NCI-H460 (cell line): ENCODE measurements at regions not wholly inside any gene's neighbourhood (a gene's known extent, or its start where the extent isn't known, plus 50 kb on each side); places are given as distances from the start of the nearest gene placed in this dataset.
A peak's percentile ranks its signal among the peaks of the same experiment; 100 is the strongest.
"Not testable (repeated sequence)": the region's sequence is repeated elsewhere in the genome, so short reads cannot be mapped to it uniquely, and the experiment has no call there.

Experiments
- DNase-seq: peaks from one replicate; pipeline ENCODE4 v3.0.0-alpha.2; 2016; ENCODE audit warnings: low read depth; ENCODE audit errors: extremely low read depth

DNA sequence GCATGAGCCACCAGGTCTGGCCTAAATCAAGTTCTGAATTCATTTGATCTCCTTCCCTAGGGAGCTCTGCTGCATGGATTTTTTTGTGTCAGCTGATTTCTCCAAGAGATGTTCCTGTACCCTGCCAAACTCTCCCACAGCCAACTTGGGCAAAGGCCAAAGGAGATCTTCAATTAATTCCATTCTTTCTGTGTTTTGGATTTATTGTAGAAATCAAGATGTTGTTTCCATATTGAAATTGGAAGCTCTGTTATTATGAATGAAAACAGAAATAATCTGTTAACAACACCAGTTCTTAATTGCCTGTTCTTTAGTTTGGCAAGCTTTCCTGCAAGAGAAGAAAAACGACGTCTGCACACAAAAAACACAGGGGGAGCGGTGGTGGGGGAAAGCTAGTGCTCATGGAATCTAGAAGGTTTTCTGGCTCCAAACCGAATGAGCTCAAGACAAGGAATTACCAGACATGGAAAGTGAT, 86.5 kb upstream of the ABCC4 start:
- DNase-seq = no peak

DNA sequence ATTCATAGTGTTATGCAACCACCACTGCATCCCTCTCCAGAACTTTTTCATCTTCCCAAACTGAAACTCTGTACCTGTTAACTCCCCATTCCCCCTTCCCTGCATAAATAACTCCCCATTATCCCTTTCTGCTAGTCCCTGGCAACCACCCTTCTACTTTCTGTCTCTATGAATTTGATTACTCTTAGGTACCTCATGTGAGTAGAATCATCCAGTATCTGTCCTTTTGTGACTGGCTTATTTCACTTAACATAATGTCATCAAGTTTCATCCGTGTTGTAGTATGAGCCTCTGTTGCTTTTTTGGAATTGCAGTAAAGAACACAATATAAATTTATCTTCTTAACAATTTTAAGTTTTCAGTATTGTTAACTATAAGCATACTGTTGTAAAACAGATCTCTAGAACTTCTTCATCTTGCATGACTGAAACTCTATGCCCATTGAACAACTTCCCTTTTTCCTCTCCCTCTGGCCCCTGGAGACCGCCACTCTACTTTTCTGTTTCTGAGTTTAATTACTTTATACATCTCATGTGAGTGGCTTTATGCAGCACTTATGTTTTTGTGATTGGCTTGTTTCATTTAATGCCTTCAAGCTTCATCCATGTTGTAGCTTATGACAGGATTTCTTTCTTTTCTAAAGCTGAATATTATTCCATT, 87.3 kb upstream of the ABCC4 start:
- no peak for DNase-seq

DNA sequence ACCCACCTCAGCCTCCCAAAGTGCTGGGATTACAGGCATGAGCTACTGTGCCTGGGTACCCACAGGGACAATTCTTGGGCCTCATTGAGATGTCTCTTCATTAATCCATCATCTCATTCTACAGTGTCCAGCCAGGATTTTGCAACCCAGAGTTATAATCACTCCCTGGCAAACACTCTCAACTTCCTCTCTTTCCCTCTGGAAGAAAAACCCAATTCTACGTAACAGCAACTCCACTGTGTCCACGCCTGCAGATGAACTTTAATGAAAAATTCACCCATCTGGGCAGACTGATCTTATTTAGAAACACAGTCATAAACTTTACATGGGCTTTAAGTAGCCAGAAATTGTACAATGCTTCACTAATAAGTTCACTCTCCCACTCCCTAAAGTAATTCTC, 90.1 kb upstream of the ABCC4 start:
- DNase-seq = no peak

DNA sequence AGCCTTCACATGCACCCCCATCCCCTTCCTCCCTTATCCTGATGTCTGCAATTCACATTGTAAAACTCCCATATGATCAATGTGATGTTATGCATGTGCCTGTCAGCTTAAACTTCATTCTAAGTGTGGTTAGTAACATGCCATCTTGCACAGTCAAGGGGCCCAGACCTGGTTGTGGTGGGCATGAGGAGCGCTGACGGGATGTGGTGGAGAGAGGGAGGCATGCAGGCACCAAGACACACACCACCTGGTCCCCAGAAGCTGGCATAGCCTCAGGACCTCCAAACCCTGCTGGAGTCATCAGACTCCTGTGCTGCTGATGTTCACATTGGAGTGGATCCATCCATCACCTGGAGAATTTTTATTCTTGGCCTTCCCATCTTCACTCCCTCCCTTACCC, 90.5 kb upstream of the ABCC4 start:
- no peak for DNase-seq

DNA sequence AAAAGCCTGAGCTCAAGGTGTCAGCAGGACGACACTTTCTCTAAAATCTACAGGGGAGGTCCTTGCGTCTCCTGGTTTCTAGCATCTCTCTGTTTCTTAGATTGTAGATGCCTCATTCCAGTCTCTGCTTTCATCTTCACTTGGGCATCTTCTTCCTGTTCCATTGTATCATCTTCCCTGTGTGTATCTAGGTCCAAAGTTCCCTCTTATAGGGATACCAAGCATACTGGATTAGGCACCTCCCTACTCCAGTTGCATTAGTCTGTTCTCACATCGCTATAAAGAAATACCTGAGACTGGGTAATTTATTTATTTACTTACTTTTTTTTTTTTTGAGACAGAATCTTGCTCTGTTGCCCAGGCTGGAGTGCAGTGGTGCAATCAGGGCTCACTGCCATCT, 91.3 kb upstream of the ABCC4 start:
- DNase-seq = no peak

DNA sequence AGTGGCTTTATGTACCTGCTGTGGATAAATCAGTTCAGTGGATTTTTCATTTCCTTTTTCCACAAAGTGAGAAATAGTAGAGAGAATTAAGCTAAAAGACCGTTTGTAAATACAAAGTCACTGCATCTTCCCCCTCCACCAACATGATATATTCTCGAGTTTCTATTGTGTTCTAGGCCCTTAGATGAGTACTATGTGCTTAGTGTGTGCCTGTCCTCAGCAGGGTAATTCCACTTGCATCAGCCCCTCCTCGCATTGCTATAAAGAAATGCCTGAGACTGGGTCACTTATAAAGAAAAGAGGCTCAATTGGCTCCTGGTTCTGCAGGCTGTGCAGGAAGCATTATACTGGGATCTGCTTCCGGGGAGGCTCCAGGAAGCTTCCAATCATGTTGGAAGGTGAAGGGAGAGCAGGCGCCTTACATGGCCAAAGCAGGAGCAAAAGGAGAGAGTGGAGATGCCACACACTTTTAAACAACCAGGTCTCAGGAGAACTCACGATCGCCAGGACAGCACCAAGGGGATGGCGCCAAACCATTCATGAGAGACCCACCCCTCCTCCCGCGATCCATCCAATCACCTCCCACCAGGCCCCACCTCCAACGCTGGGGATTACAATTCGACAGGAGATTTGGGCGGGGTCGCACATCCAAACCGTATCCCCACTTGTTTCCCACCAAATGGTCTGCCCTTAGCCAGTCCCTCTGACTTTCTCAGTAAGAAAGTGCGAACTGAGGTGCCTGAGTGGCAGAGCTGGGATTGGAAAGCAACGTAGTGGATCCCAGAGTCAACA, 102.3 kb upstream of the ABCC4 start:
- DNase-seq = no peak

DNA sequence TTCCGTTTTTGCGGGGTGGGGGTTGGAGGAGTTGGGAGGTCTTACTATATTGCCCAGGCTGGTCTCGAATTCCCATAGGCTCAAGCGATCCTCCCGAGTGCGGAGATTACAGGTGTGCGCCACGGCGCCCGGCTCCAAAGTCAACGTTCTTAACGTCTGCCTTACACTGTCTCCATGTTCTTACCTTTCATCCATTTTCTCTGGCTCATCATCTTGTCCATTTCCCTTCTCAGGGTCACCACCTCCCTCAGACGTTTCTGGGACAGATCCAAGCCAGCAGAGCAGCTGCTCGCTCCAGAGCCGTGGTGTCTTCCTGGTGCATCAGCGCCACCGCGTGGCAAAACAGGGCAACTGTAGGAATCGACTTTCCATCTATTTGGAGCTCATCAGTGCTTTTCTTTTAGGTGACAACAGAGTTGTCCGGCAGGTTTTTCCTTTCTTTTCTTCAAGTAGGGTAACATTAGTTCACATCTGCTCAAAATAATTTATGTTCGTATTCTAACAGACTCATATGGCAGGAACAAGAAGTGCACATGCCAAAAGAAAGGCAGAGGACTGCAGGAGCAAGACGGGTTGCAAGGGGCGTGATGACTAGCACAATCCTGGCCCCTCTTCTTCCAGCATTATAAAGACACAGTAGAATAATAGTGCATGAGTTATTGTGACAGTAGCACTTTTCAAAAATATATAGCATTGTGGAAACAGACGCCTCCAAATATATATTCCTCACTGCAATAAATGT, 103.1 kb upstream of the ABCC4 start:
- peak; percentile 66 for DNase-seq

DNA sequence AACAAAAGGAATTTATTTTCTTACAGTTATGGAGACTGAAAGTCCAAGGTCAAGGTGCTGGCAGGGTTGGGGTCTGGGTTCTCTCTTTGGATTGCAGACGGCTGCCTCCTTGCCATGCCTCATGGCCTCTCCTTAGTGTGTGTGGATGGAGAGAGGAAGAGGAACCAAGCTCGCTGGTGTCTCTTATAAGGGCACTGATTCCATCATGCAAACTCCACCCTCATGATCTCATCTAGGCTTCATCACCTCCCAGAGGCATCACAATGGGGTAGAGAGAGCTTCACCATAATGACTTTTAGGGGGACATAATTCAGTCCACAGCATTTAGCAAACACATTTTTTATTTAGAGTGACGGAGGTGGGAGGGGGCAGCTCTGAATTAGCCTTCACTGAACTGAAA, 104.9 kb upstream of the ABCC4 start:
- no peak for DNase-seq

DNA sequence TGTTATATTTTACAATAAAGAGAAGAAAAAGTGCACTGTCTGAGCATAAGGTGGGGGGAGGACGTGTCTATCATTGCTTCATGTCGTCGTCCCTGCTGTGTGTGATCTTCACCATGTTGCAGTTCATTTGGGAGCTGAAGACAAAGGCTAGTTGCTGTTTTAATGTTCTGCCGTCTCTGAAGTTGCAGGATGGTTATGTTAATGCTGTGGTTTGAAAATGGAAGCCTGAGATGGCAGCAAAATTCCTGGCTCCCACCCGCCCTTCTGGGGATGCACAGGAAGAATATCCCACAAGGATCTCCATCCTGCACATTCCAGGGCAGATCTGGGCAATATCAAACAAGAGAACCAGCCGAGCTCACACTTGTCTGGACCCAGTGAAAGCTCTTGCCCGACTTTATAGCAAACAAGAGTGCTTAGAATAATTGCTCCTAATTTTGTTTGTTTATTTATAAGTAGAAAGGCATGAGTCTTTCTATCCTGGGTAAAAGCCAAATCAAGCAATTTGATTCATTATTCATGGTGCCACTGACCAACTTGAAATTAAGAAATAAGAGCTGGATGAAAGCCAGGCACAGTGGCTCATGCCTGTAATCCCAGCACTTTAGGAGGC, 110.3 kb upstream of the ABCC4 start:
- no peak for DNase-seq

DNA sequence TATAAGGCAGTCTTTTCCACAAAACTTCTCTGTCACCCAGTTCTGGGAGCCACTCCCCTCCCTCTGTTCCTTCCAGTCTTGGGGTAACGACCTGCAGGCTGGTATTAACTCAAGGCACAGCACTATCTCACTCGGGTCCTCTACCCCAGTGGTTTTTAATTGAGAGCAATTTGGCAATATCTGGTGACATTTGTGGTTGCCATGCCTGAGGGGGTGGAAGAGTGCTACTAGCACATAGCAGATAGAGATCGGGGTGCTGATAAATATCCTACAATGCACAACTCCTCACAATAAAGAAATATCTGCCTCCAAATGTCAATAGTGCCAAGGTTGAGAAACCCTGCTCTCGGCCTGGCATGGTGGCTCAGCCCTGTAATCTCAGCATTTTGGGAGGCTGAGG, 117.7 kb upstream of the ABCC4 start:
- DNase-seq = no peak

DNA sequence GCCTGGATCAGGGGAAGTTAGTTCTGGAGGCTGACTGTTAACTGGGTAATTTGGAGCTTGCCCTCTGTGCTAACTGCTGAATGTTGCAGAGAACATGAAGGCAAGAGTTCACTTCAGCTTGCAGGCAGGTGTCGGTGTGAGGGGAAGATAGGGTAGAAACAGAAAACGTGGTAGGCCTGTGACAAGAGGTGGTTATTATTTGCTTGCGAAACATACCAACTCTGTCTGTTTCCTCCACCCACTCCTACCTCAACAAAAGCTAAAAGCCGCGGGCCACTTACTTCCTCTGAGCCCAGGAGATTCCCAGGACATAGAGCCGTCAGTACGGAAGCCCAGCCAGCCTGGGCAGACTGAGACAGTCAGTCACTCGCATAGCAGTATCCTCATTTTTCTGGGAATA, 119.2 kb upstream of the ABCC4 start:
- DNase-seq = no peak

DNA sequence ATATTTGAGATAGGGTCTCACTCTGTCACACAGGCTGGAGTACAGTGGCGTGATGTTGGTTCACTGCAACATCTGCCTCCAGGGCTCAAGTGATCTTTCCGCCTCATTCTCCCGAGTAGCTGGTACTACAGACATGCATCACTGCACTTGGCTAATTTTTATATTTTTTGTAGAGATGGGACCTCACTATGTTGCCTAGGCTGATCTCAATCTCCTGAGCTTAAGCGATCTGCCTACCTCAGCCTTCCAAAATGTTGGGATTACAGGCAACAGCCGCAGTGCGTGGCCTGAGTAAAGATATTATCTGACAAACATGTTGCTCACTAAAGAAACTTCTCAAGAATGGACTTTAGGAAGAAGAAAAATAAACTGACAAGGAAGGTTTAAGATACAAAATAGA, 125.4 kb upstream of the ABCC4 start:
- DNase-seq = no peak

DNA sequence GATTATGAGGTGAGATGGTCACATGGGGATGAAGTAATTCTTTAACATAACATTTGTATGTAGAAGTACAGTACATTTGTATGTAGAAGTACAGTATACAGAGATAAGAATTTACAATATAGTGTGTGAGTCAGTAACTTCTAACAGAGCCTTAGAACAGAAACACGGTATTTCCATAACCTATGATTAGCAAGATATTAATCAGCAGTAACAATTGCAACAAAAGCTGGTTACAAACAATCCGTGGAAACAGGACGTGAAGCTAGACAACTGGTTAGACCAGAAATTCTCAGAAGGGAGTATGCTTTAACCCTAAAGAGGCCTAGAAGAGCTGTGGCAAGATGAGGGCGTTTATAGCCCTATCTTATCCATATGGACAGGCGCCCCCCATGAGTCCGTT, 122.0 kb upstream of the CLDN10 start:
- not testable (repeated sequence) for DNase-seq

DNA sequence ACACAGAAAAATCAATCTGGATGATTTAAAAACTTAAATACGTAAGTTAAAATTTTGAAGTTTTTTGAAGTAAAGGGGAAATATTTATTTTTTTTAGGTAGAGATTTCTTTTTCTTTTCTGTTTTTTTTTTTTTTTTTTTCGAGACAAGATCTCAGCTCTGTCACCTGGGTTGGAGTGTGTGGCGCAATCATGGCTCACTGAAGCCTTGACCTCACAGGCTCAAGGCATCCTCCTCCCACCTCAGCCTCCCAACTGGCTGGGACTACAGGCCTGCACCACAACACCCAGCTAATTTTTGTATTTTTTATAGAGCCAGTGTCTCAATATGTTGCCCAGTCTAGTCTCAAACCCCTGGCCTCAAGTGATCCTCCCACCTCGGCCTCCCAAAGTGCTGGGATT, 120.4 kb upstream of the CLDN10 start:
- no peak for DNase-seq

DNA sequence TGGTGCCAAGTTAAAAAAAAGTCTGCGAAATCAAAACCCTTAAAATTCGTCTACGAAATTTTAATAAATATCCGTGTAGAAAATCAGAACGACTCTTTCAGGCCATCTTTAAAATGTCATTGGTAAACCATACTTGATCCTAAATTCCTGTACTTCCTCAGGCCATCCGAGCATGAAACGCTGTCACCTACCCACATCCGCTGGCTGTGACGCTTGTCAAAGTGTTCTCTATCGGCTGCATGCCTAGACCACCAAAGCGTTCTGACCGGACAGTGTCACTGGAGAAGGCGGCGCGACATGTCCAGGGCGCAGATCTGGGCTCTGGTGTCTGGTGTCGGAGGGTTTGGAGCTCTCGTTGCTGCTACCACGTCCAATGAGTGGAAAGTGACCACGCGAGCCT, 119.0 kb upstream of the CLDN10 start:
- DNase-seq = no peak

DNA sequence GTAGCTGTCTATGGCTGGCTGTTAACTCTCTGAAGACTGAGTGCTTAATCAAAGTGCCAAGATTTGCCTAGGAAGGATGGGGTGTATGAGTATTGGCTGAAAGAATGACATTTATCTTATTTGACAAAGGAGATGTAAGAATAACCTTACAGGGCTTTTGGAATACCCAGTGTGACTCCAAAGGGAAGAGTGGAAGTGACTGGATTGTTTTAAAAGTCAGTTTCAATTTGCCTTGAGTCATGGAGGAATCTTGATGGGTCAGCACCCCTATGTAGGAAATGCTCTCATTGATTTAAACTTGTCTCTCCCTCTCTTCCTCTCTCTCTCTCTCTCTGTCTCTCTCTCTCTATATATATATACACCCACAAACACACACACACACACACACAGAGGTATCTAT, 118.4 kb upstream of the CLDN10 start:
- no peak for DNase-seq

DNA sequence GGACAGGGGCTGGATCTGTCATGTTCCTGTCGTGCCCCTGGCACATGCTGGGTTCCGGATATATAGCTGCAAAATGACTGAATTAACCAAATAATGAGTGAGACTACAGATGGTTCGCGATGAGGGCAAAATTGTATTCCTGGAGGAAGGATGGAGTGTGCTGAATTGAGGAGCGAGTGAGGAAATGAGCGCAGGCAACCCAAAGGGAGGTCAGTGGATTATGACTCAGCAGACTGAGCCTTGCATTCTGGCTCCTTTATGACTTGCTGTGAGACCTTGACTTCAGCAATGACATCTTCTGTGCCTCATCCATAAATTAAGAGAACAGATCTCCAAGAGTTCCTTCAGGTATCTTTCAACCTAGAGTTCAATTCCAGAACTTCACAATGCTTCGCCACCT, 115.0 kb upstream of the CLDN10 start:
- no peak for DNase-seq

DNA sequence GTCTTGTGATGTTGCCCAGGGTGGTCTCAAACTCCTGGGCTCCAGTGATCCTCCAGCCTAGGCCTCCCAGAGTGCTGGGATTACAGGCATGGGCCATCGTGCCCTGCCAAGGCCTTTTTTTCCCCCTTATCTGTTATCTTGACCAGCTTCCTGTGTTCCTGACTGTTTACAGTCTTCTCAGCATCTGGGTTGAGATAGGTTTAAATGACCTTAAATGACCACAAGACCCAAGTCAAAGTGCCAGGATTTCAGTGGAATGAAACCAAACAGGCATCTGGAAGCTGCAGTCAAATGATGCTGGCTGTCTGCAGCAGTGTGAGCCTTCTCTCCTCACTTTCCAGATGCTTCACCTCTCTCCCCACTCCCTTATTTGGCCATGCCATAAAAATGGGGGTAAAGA, 114.2 kb upstream of the CLDN10 start:
- no peak for DNase-seq

DNA sequence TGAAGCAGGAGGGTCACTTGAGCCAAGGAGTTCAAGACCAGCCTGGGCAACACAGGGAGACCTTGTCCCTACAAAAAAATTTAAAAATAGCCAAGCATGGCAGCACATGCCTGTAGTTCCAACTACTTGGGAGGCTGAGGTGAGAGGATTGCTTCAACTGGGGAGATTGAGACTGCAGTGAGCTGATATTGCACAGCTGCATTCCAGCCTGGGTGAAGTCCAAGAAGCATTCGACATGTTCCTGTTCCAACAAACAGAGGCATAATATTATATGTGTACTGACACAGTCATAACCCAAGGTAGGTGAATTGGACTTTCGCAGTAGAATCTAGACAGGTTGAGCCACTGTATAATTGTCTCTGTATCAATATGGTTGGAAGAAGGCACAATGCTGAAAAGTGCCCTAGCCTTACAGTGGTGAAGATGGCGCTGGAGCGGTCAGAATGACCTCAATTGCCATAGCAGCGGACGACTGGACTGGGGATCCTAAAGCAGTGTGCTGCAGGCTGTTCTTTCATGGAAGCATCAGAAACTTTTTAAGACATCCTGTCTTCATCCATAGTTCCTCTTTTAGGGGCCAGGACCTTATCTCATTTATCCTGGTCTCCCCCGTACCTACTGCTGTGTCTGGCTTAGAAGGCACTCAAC, 112.0 kb upstream of the CLDN10 start:
- no peak for DNase-seq

DNA sequence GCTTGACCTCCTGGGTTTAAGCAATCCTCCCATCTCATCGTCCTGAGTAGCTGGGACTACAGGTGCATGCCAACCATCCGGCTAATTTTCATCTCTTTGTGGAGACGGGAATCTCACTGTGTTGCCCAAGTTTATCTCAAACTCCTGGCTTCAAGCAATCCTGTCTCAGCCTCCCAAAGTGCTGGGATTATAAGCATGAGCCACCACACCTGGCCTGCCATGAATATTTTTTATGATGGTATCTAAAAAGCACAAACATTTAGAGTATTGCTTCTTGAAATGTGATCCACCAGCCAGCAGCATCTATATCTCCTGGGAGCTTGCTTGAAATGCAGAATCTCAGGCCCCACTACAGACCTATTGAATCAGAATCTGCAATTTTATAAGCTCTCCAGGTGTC, 111.2 kb upstream of the CLDN10 start:
- no peak for DNase-seq
